ENCODE measurements at regions not wholly inside any gene's neighbourhood (a gene's known extent, or its start where the extent isn't known, plus 50 kb on each side); places are given as distances from the start of the nearest gene placed in this dataset.
"Not testable (repeated sequence)": the region's sequence is repeated elsewhere in the genome, so short reads cannot be mapped to it uniquely, and the experiment has no call there.

DNA sequence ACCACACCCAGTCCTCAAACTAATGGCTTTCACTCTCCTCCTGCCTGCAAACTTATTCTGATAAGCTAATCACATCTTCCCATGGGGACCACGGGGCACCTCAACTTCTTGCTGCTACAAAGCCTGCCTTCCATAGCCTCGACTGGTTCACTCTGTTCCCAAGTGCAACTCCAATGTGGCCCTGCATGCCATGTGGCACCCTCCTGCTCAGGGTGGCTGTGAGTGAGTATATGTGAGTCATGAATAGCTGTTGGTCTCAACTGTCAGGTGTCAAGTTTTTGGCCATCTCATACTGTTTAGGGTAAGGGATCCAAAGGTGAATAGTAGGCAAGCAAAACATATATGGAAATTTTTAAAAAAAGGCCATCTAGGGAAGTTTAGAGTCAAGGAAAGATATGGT is 276.1 kb upstream of the DCC start:
- no peak for DNase-seq (ENCODE audit: low read depth in 2 of 2)

DNA sequence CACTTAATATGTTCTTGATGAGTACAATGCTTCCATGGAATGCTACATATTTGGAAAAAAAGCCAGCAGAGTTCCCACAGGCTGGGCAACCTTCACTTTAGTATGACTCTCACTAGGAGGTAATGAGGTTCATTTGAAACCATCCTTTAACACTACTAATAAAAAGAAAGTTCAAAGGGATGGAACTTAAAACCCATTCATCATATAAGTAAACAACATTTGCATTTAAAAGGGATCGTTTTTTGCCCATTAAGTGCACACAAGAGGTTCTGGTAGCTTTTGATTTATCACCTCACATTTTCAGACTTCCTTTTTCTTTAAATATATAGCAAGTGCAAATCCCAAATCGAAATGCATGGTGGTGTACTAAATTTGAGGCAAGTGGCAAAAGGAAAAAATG is 270.8 kb upstream of the DCC start:
- no peak for DNase-seq (ENCODE audit: low read depth in 2 of 2)

DNA sequence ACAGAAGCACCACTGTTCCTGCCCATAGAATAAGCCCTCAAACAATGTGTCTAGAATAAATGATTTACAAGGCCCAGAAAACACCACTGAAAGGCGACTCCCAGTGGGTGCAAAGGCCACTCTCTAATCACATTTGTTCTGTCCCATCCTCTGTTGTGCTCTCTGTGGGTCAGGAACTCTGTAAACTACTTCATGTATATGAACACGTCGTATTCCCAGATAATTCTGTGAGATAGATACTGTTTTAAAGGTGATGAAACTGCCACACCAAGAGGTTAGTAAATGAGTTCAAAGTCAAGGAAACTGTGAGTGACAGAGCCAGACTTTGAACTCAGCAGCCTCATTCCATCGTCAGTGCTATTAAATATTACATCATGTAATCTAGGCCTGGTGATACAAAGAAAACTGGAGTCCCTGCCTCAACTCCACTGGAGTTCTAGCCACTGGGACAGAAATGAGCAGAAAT is 269.7 kb upstream of the DCC start:
- no peak for DNase-seq (ENCODE audit: low read depth in 2 of 2)

DNA sequence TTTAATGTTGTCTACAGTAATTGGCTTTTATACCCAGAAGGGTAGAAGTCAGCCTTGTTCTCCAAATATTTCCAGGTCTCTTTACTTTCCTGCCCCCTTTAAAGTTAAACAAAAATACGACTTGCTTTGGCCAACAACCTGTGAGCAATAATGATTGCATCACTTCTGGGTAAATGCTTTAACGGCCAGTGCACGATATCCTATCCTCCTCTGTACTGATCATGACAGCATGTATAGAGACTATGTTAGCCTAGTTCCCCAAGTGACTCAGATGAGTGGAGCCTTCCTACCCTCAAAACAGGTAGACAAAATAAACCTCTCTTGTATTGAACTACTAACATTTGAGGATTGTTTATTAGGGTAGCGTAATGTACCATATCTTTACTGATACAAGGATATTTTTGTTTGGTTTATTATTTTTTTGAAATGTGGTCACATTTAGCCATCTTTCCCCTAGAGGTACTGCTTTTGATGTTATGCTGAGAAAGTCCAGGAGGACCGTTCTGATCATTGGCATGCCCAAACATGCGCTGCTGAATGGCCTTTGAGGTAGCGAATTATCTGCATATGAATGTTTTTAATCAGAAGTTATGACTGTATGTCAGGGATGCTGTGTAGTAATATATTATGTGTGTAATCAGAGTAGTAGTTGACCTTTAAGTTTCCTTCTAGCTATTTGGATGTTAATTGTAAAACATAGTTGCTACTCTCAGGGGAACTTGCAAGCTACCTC is 262.6 kb upstream of the DCC start:
- DNase-seq (ENCODE audit: low read depth in 2 of 2) = no peak

- no peak for DNase-seq (ENCODE audit: low read depth in 2 of 2)
Observed at GRCh38 chr18:52082246-52082645, 257.8 kb upstream of the DCC start.

- no peak for DNase-seq (ENCODE audit: low read depth in 2 of 2)
Observed at GRCh38 chr18:52087140-52087539, 252.9 kb upstream of the DCC start.

- no peak for DNase-seq (ENCODE audit: low read depth in 2 of 2)
Observed at GRCh38 chr18:52090005-52090404, 250.0 kb upstream of the DCC start.

GRCh38 chr18:52093171-52093570 is 246.8 kb upstream of the DCC start:
- DNase-seq (ENCODE audit: low read depth in 2 of 2) = no peak

- DNase-seq (ENCODE audit: low read depth in 2 of 2) = no peak
Observed at GRCh38 chr18:52118684-52119083, 221.3 kb upstream of the DCC start.

DNA sequence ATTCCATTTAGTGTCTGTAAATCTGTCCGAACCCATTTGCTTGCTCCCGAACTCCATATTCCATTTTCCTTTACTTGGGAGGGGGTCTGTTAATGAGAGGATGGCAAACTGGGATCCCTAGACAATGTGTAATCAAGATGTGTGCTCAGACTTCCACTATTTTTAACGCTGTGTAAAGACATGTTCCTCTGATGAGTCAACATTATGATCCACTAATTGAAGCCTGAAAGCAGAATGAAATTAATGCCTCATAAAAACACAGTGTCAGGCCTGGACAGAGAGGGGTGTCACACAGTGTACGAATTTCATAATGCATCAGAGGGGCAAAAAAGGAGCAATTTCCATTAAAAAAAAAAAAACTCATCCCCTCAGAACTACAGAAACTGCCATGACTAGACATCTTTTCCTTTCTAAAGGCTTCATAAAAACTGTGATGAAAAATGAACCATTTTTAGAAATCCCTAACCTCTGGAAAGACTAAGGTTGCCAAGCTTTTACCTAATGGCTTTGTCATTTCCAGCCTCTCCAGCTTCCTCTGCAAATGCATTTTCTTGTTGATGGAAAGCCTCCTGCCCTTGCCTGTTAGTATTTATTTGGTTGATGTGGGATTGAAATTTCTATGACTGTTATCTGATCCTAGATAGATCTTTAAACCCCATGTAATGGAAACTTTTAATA is 209.2 kb upstream of the DCC start:
- no peak for DNase-seq (ENCODE audit: low read depth in 2 of 2)

DNA sequence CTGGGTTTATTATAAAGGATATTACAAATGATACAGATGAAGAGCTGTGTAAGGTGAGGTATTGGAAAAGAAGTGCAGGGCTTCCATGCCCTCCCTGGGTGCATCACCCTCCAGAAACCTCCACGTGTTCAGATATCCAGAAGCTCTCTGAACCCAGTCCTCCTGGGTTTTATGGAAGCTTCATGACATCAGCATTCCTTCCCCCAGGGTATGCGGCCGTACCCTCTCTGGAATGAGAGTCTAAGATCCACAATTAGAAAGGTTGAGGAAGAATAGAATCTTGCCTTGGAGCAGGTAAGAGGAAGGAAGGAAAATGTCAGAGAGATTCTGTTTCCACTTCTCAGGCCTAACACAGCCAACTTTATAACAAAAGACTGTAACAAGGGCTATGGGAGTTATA is 208.2 kb upstream of the DCC start:
- no peak for DNase-seq (ENCODE audit: low read depth in 2 of 2)

- no peak for DNase-seq (ENCODE audit: low read depth in 2 of 2)
Observed at GRCh38 chr18:52136532-52136931, 203.5 kb upstream of the DCC start.

DNA sequence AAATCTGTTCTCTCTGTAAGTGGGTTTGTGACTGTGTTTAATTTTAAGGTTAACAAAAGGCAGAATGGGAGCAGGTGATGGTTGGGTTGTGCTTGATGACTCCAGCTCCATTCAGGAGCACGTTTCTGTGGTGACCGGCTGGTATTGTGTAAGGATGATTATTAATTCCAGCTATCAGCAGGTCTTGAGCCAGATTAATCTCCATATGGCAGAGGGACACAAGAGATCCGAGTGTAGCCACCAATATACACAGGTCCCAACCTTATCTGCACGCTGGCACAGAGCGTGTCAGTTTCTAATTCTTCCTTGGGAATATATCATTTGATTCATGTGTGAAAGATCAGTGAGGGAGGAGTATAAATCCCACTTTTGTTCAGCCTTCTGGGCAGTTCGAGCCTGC is 199.0 kb upstream of the DCC start:
- DNase-seq (ENCODE audit: low read depth in 2 of 2) = no peak

DNA sequence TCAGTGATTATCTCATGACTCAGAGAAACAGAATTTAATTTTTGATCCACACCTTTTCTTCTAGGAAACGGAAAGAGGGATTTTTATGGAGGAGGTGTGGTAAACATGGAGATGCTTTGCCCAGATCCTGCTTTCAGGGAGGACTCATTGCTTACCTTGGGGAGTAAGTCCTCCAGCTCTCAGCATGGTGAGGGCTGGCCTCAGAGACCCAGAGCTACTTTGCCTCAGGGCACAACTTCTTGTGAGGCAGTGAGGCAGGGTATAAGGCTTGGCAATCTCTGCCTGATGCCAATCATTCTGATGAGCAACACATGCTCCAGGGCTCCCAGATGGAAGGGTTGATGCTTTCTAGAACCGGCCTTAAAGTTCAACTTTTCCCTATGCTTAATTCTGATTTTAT is 189.9 kb upstream of the DCC start:
- DNase-seq (ENCODE audit: low read depth in 2 of 2) = no peak

GRCh38 chr18:52152036-52152435 is 188.0 kb upstream of the DCC start:
- no peak for DNase-seq (ENCODE audit: low read depth in 2 of 2)

GRCh38 chr18:52156166-52156565 is 183.8 kb upstream of the DCC start:
- no peak for DNase-seq (ENCODE audit: low read depth in 2 of 2)

DNA sequence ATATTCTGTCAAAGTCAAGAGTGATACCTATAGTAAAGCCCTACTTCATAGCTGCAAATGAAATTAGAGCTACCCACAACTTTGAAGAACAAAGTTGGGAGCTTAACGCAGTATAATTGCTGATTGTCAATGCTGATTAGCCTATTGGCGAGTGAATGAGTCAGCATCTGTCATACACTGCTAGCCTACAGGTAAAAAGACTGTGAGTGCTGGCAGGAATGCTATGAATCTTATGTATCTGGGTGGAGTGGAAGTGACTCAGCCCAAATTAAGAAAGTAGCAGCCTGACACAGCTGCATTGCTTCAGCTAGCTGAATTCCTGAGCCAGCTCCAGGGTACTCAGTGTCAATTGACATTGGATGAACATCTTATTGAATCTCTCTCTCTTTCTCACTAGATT is 179.4 kb upstream of the DCC start:
- DNase-seq (ENCODE audit: low read depth in 2 of 2) = no peak

DNA sequence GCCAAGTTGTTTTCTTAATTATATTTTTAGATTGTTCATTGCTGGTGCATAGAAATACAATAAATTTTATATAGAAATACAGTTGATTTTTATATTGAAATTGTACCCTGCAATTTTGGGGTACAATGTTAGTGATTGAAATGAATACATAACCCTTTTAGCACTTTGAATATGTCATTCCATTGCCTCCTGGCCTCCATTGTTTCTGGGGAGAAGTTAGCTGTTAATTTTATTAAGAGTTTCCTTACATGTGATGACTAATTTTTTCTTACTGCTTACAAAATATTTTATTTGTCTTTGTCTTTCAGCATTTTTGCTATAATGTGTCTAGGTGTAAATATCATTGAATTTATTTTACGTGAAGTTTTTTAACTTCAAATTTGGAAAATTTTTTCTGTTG is 176.5 kb upstream of the DCC start:
- DNase-seq (ENCODE audit: low read depth in 2 of 2) = no peak

- DNase-seq (ENCODE audit: low read depth in 2 of 2) = not testable (repeated sequence)
Observed at GRCh38 chr18:52168131-52168530, 171.9 kb upstream of the DCC start.

DNA sequence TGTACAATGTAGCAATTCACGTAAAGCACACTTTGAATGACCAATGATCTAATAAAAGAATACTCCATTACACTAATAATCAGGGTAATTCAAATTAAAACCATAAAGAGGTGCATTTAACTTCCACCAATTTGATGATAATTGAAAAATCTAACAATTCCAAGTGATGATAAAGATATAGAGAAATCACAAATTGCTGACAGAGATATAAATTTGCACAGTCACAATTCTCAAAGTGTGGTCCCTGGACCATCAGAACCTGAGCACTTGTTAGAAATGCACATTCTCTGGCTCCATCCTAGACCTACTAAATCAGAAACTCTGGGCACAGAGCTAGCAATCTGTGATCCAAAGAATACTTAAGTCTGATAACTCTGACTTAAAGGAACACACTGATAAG is 165.8 kb upstream of the DCC start:
- DNase-seq (ENCODE audit: low read depth in 2 of 2) = no peak

DNA sequence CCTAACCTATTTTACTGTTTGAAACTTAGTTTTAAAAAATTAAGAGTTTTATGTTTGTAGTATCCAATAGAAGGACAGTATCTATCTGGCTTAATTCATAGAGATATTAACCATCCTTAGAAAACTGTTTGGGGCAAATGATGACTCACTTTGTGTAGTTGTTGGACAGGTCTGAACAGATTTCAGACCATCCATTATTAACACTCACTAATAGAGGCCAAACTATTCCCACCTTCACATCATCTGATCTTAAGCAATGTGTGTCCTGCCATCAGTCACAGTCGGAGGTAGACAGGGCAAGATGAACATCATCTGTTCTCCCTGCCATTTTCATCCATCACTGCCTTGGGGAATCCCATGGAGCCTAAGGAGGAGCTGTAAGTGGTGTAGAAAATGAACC is 164.6 kb upstream of the DCC start:
- no peak for DNase-seq (ENCODE audit: low read depth in 2 of 2)

DNA sequence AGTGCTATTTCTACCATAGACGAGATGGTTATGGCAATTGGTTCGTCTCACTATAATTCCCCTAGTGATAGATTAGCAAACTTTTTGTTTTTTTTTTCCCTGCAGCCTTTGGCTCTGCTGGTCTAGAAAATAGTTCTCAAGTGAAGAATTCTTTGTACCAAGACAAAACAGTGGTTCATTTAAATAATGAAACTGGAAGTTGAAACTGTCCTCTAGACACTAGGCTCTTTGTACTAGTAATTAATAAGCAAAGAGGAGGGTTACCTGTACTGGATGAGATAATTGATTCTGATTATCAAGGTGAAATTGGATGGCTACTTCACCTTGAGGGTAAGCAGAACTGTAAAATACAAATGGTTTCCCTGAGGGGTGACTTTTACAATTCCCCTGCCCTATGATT is 156.9 kb upstream of the DCC start:
- no peak for DNase-seq (ENCODE audit: low read depth in 2 of 2)

DNA sequence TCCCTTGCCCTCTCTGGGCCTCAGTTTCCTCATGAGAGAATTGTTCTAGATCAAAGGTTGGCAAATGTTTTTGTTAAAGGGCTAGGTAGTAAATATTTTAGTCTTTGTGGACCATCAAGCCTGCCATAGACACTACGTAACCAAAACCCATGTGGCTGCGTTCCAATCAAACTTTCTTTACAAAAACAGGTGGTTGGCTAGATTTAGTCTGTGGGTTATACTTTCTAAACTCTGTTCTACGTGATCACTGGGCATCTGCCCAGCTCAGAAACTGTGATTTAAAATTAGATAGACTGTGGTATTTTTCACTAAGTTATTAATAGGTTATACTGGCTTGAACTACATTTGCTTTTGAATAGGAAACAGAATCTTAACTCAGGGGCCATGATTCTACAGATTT is 149.8 kb upstream of the DCC start:
- DNase-seq (ENCODE audit: low read depth in 2 of 2) = no peak

DNA sequence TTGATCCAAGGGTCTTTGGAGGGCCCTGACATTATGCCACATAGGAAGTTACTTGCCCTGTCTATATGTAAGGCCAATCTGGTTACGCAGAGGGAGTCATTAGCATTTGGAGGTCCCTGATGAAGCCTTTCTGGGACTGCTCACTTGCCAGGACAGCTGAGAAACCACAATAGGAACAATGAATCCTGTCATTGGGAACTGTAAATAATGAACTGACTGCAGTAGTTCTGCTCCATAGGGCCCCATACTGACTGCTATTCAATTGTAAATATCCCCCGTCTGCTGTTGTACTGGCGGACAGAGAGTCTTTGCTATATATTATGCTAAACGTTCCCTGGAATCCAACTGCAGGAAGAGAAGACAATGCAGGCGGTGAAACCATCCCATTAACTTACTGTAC is 149.4 kb upstream of the DCC start:
- no peak for DNase-seq (ENCODE audit: low read depth in 2 of 2)

Data from stimulated activated CD8-positive, alpha-beta memory T cell treated with anti-CD3 and anti-CD28 coated beads, Interleukin-2, amount 100 ng/mL, for 48 hours (primary cell).